ACHN (cell line): ENCODE measurements at regions not wholly inside any gene's neighbourhood (a gene's known extent, or its start where the extent isn't known, plus 50 kb on each side); places are given as distances from the start of the nearest gene placed in this dataset.

Experiments
- DNase-seq: peaks from one replicate; pipeline ENCODE4 v3.0.0-alpha.2; 2015
- in situ Hi-C: cut with HindIII; loops from 2 replicates; pipeline ENCODE4 v1.10.0; 2017; ENCODE audit warnings: low sequenced_read_pairs, low pct_ligation_motif_present, low pct_unique_long_range_greater_than_20kb

- no peak for DNase-seq
- in situ Hi-C loops, result no loop called here
These were observed 198.6 kb upstream of the ESRRG start for GRCh38 chr1:216921866-216922265.

GRCh38 chr1:216919060-216919970 is 196.1 kb upstream of the ESRRG start:
- in situ Hi-C loops, result no loop called here
- no peak for DNase-seq

- DNase-seq, result no peak
These were observed 193.7 kb upstream of the ESRRG start for GRCh38 chr1:216916890-216917438.

GRCh38 chr1:216914974-216915373 is 191.7 kb upstream of the ESRRG start:
- in situ Hi-C loops, result no loop called here
- DNase-seq, result no peak

More at GRCh38 chr1:216916890-216917438, 193.7 kb upstream of the ESRRG start:
- in situ Hi-C loops, result no loop called here

- no peak for DNase-seq
- in situ Hi-C loops, result no loop called here
These were observed 190.7 kb upstream of the ESRRG start for GRCh38 chr1:216913976-216914375.

GRCh38 chr1:216910081-216910840 is 187.0 kb upstream of the ESRRG start:
- in situ Hi-C loops, result no loop called here
- no peak for DNase-seq

GRCh38 chr1:216908126-216908525 is 184.9 kb upstream of the ESRRG start:
- in situ Hi-C loops, result no loop called here
- no peak for DNase-seq

GRCh38 chr1:216907100-216907499 is 183.9 kb upstream of the ESRRG start:
- in situ Hi-C loops, result no loop called here
- no peak for DNase-seq

GRCh38 chr1:216905781-216906180 is 182.6 kb upstream of the ESRRG start:
- no peak for DNase-seq
- in situ Hi-C loops, result no loop called here

- in situ Hi-C loops, result no loop called here
- no peak for DNase-seq
These were observed 181.9 kb upstream of the ESRRG start for GRCh38 chr1:216905137-216905536.

- in situ Hi-C loops, result no loop called here
These were observed 181.2 kb upstream of the ESRRG start for GRCh38 chr1:216904471-216904870.

GRCh38 chr1:216903382-216903740 is 180.1 kb upstream of the ESRRG start:
- DNase-seq, result peak; percentile 63
- in situ Hi-C loops, result no loop called here

More at GRCh38 chr1:216904471-216904870, 181.2 kb upstream of the ESRRG start:
- DNase-seq, result no peak

GRCh38 chr1:216902669-216903381 is 179.6 kb upstream of the ESRRG start:
- in situ Hi-C loops, result no loop called here
- no peak for DNase-seq

GRCh38 chr1:216900116-216900620 is 176.9 kb upstream of the ESRRG start:
- in situ Hi-C loops, result no loop called here
- no peak for DNase-seq

- in situ Hi-C loops, result no loop called here
- DNase-seq, result no peak
These were observed 175.6 kb upstream of the ESRRG start for GRCh38 chr1:216898801-216899200.

- DNase-seq, result no peak
- in situ Hi-C loops, result no loop called here
These were observed 172.9 kb upstream of the ESRRG start for GRCh38 chr1:216896146-216896545.

GRCh38 chr1:216894494-216894893 is 171.3 kb upstream of the ESRRG start:
- no peak for DNase-seq
- in situ Hi-C loops, result no loop called here

- no peak for DNase-seq
- in situ Hi-C loops, result no loop called here
These were observed 169.4 kb upstream of the ESRRG start for GRCh38 chr1:216892581-216893160.
